ENCODE measurements at regions not wholly inside any gene's neighbourhood (a gene's known extent, or its start where the extent isn't known, plus 50 kb on each side); places are given as distances from the start of the nearest gene placed in this dataset.
"Not testable (repeated sequence)": the region's sequence is repeated elsewhere in the genome, so short reads cannot be mapped to it uniquely, and the experiment has no call there.

GRCh38 chr9:111148052-111149017 is 110.1 kb upstream of the LPAR1 start:
- peak; percentile 24 for DNase-seq (ENCODE audit: low spot score)

DNA sequence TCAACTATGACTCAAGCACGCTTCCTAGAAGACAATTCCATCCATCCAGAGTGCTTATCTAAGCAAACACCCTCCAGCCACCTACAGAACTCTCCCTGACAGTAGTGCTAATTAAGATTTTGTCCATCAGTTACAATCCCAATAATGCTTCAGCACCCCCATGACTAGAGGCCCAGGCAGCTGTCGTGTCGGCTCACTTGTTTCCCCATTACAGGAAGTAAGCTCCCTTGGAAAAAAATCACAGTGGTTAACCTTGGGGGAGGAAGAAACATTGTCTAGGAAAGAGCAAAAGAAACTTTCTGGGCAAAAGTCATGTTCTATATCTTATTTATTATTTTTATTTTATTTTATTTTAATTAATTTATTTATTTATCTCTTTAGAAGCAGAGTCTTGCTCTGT is 108.8 kb upstream of the LPAR1 start:
- DNase-seq (ENCODE audit: low spot score): no peak

DNA sequence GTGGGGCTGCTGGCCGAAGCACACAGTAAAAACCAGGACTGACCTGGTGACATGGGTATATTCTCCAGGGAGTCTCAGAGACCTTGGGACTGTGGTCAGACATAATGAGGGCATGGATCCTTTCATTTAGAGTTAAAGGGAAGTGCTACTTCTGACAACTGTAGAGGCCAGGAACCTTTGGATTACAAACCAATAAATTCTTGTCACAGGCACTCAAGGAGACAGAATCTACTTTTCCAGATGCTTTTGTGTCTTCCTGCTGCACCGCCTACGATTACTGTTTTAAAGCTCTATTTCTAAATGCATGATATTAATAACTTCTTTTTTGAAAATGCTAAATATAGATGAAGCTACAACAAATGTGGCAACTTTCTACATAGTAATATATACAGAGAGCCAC is 106.5 kb upstream of the LPAR1 start:
- DNase-seq (ENCODE audit: low spot score): no peak

DNA sequence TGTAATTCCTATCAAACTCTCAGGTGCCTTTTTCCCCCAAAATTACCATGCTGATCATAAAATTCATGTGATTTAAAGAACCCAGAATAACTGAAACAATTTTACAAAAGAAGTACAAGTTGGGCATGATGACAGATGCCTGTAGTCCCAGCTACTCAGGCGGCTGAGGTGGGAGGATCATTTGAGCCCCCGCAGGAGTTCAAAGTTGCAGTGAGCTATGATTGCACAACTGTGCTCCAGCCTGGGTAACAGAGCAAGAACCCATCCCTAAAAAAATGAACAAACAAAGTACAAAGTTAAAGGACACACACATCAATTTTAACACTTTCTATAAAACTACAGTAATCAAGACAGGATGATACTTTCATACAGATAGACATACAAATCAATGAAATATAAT is 97.9 kb upstream of the LPAR1 start:
- no peak for DNase-seq (ENCODE audit: low spot score)

DNA sequence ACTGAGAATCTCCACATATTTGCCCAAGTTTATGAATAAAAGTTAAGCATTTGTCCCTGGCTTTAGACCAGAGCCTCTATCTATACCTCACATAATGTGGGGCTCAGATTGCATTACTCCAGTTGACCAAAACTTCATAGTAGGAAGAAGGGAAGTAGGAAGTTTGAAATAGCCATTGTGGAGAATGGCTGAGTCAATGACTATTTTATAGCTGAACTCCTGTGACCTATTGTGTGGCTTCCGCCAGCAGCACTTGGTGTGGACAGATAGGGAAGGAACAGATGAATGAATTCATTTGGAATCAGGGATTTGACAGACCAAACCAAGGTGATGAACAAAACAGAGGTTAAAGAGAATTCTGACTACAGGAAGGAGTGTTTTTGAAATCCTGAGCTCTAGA is 92.9 kb upstream of the LPAR1 start:
- no peak for DNase-seq (ENCODE audit: low spot score)

GRCh38 chr9:111120526-111120925 is 82.3 kb upstream of the LPAR1 start:
- no peak for DNase-seq (ENCODE audit: low spot score)

DNA sequence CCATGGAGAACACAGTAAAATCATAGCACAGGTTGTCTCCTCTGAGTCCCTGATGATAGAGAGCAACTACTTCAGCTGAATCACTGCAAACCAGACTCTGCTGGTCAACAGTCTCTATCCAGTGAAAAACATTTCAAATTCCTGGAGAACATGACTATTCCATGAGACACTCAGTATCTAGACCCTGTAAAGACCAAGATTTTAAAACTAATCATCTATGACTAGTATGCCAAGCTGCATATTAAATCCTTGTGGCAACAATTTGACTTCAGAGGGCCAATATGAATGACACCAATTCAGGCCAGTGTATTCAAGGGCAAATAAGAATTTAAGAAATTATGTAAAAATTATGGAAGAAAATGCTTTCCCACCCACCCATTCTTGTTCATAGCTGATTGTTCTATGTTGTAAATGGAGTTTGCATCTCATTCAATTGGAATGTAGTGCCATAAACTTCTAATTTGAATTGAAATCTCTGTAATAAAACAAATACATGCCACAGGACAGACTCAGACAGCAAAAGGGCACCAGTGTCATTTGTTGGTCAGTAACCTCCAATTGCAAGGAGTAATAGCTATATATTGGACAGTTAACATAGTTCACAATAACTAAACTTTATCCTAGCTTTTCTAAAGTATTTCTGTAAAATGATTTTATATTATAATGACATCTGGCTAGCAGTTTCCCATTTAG is 80.1 kb upstream of the LPAR1 start:
- peak; percentile 58 for DNase-seq (ENCODE audit: low spot score)

DNA sequence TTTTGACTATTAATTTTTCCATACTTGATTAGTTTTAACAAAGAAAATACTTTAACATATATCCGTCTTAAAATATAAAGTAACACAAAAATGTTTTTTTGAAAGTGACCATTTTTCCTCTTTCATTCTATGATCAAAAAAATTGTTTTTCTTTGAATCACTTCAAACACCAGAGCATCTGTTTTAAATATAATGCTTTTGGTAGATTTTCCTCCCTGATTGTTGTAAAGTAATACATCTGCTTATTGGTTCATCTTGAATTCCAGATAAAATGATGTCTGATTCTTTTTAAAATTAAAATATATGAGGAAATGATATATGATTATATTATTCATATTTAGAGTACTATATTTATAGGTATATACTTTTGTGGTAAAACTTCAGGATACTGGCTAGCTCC is 76.2 kb upstream of the LPAR1 start:
- DNase-seq (ENCODE audit: low spot score): no peak

GRCh38 chr9:111113712-111114111 is 75.4 kb upstream of the LPAR1 start:
- no peak for DNase-seq (ENCODE audit: low spot score)

- DNase-seq (ENCODE audit: low spot score): no peak
These were observed 72.5 kb upstream of the LPAR1 start for GRCh38 chr9:111110805-111111204.

DNA sequence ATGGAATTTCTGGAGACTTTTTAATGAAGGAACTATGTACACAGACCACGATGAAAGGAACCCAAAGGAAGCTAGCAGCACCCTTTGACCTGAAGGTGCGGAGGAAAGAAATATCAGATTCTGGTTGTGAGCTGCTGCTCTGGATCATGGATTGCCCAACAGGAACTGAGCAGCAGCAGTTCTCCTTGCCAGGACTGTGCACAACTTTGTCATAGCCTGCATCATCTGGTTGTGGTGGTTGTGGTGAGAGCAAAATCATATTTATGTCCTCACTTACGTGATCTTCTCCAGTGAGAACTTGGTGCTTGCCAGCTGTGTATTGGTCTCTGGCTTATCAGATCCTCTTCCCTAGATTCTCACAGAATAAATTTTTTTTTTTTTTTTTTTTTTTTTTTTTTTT is 70.7 kb upstream of the LPAR1 start:
- DNase-seq (ENCODE audit: low spot score): peak; percentile 1

DNA sequence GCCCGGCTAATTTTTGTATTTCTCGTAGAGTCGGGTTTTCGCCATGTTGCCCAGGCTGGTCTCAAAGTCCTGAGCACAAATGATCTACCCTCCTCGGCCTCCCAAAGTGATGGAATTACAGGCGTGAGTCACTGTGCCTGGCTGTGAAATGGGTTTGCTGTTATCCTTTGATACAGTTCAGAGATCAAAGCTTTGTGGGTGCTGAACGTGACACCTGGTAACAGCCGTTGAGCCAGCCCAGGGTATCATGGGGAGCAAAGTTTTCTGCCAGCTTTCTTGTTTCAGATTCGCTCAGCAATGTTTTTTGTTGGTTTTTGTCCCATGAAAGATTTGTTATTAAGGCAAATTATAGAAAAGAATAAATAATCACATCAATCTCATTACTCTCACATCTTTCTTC is 68.9 kb upstream of the LPAR1 start:
- DNase-seq (ENCODE audit: low spot score): no peak

GRCh38 chr9:111106202-111106601 is 67.9 kb upstream of the LPAR1 start:
- DNase-seq (ENCODE audit: low spot score): no peak

- no peak for DNase-seq (ENCODE audit: low spot score)
These were observed 64.7 kb upstream of the LPAR1 start for GRCh38 chr9:111102793-111103464.

DNA sequence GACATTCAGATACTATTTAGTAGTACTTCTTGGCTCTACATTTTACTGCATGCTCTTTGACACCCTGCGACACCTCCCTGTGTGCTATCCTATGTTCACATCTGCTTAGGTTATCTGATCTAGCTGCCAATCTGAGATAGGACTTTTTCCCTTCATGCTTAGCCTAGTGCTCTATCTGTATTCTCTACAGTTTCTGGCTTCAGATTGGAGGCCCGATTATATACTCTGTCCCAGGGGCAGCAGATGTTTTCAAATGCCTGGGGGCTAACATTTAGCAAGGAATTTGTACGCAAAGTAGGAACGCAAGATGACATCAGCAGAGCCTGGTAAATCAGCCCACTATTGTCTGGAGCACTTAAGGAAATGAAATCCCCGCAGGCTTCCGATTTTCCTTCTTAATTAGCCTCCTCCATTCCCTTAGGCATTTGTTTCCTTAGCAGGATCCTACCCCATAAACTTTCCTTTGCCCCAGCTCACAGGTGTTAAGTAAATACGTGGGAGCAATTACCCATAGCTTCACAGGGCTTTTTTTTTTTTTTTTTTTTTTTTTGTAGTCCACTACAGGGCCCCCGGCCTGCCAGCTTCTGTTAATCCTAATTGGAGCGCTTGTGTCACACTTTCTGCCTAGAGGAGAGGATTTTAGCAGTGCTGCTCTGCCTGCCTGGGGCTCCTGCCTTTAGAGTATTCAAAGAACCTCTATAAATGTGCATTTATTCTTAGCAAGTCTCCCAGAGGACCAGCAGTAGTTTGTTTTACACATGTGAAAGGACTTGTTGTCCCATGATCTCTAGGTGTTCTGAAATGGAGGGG is 61.1 kb upstream of the LPAR1 start:
- DNase-seq (ENCODE audit: low spot score): no peak

GRCh38 chr9:111098093-111098492 is 59.8 kb upstream of the LPAR1 start:
- no peak for DNase-seq (ENCODE audit: low spot score)

DNA sequence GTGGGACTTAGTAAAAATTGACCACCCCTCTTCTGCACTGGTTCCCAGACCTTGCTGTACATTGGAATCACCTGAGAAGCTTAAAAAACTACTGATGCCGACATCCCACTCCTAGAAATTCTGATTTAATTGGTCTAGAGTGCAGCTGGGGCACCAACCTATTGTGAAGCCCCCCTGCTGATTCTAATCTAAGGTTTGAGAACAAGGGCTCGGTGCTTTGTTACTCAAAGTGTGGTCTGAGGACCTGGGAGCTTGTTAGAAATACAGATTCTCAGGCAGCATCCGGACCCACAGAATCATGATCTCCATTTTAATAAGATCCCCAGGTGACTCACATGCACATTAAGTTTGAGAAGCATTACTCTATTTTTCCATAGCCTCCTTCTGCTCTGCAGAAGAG is 57.8 kb upstream of the LPAR1 start:
- no peak for DNase-seq (ENCODE audit: low spot score)

DNA sequence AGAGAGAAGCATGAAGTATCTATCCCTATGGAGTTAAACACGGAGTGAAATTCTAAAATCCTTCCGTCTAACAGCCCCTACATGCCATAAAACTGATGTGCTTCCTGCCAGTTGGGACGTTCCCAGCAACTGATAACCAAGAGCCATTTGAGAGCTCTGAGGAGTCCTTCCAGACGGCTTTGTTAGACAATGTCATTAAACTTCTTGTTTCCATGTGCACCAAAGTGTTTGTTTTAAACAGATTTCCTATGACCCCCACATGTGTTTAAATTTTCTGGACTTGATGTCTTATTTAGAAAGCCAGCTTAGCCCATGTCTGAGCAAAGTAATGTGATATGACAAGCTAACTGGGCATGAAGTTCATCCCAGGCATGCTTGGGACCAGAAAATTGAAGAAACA is 57.2 kb upstream of the LPAR1 start:
- no peak for DNase-seq (ENCODE audit: low spot score)

DNA sequence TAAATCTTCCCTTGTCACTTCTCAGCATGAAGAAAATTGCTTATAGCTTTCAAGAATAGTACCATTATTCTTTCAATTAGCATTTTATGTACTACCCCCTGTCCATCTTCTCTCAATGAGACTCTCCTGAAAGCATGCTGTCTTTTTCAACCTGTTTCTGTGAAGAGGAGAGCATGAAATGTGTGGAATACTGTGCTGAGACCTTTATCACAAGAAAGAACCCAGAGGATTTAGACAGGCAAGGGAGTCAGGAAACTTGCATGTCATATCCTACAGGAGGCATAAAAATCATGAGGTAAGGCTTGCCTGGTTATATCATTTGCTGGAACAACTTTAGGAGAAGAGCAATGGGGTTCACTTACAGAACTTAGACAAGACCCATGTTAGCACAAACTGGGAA is 56.7 kb upstream of the LPAR1 start:
- DNase-seq (ENCODE audit: low spot score): no peak

DNA sequence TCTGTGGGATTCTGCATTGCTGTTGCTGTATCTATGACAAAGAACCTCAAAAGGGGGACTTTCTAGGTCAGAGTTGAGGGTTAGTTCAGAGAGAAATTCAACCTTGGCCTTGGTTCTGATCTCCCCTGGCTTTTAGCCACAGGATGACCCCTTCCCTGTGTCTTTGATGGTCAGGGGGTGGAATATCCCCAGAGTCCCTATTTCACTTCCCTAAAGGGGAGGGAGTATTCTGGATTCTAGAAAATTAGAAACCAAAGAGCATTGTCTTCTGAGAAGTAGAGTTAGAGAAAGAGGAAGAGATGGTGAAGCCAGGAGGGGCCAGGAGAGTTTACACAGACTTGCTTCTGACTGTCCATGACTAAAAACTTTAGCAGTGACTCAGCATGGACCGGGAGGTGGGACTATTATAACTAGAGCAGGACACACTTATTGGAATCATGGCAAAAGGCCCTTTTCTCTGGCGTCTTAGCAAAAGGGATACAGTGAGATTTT is 56.2 kb upstream of the LPAR1 start:
- DNase-seq (ENCODE audit: low spot score): peak; percentile 42

GRCh38 chr9:111092167-111092566 is 53.9 kb upstream of the LPAR1 start:
- not testable (repeated sequence) for DNase-seq (ENCODE audit: low spot score)

All from hepatic stellate cell (primary cell).